HG03064 (cell line): ENCODE measurements at regions not wholly inside any gene's neighbourhood (a gene's known extent, or its start where the extent isn't known, plus 50 kb on each side); places are given as distances from the start of the nearest gene placed in this dataset.
"Not testable (repeated sequence)": the region's sequence is repeated elsewhere in the genome, so short reads cannot be mapped to it uniquely, and the experiment has no call there.

Source experiments
- ATAC-seq: cut with Tn5 transposase; IDR thresholded peaks from one replicate; pipeline ENCODE4 v1.9.1; 2021; ENCODE audit warnings: low read depth; ENCODE audit not compliant: unreplicated experiment

DNA sequence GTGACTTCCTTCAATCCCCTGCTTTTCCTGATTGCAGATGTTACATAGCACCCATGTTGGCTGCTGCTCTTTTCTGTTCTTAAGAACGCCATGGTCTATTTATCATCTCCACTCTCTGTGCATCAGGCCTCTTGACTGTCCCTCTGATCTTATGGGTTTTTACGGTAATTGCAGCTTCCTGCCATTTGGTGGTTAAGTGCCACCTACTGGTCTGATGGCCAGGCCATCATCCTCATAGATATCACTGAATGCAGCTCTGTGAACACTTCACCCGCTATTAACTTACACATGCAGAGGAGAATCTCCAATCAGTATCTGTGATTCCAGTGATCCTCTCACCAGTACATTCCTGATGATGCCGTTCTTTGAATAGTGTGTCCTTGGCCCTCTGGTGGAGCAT lies 382.4 kb downstream of the TRAM1L1 start:
- ATAC-seq, result no peak

DNA sequence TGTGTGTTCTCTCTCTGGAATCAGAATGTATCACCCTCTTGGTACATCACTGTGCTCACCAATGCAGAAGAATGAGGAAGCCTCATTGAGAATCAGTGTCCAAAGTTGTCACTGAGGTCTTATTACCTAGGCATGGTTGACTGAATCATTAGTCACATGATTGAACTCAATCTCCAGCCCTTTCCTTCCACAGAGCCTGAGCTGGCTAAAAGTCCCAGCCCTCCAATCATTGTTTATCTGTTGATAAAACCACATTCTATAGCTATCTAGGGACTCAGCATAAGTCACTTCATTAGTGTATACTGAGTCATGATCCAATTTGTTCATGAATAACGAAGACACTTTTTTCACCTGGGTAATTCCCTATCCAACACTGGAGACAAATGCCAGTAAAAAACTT lies 396.8 kb downstream of the TRAM1L1 start:
- no peak for ATAC-seq

DNA sequence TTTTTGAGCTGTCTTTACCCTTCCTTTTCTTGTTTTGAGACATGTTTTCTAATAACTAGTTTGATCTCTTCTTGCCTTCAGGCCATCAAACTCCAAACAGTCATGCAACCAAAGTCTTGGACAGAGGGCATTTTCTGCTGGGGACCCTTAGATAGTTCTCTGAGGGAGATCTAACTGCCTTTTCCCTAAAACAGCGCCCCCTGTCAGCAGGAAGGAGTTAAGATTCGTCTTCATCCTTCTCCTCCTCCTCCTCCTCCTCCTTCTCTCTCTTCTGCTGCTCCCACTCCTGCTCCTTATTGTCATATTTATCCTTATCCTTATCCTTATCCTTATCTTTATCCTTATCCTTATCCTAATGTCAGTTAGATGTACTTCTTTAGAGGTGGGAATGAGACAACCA lies 417.2 kb downstream of the TRAM1L1 start:
- ATAC-seq, result no peak

DNA sequence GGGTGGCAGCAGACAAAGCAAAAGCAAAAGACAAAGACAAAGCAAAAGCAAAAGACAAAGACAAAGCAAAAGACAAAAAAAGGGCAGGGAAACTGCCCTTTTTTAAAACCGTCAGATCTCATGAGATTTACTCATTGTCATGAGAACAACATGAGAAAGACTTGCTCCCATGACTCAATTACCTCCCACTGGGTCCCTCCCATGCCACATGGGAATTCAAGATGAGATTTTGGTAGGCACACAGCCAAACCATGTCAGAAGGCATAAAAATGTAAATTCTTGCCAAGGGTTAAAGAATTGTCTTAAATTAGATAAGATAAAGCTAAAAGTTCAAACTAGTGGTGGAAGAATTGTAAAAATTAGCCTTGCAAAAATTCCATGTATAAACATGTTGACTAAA lies 419.7 kb downstream of the TRAM1L1 start:
- no peak for ATAC-seq

DNA sequence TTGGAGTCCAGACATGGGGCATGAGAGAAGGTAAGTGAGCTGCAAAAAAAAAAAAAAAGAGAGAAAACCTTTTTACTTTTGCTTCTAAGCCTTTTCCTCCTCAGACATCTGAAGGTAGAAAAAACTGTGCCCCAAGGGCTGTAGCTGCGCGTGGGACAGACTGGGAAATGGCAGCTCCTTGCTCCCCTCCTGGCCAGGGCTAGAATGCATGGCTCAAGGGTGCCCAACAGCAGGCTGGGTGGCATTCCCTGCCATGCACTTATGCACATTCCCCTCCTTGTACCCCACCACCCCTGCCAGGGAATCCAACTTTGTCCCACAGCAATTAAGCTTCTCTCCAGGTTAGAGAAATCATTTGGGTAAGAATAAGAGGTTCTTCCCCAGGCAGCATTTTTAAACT lies 421.2 kb downstream of the TRAM1L1 start:
- no peak for ATAC-seq

DNA sequence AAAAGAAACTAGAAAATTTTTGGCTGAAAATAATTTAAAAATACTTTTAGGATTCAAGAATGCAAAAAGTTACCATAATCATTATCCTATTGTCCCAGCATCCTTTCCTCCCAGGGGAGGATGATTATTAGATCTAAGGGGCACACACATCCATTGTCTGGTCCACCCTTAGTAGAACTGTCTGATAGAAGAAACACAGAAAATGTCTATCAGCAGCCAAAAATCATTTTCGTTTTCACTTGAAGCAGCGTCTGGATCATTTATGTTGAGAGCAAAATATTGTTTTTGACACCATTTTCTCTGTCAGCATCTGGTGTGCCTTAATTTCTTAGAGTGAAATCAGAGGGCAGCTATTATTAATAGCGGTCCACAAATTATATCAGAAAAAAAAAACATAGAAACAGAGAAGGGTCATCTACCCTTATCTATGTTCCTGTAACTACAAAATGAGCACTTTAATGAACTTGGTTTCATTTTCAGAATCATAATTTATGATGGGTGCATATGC lies 446.3 kb downstream of the TRAM1L1 start:
- ATAC-seq, result no peak

DNA sequence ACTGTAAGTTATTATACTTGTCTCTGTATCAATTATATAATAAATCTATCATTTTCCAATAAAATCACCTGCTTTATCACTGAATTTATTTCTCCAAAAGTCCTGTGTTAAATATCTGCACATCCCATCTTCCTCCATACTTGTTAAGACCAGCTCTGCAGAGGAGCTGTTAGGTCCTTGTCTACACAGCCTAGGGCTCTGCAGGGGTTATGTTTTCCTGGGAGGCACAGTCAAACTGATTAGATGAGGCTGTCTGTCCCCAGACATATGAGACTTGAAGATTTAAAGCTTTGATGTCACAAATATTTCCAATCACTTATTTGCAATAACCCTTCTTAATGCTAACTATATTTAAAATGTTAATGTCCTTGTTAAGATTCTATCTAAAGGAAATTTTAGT lies 446.8 kb downstream of the TRAM1L1 start:
- ATAC-seq, result no peak

DNA sequence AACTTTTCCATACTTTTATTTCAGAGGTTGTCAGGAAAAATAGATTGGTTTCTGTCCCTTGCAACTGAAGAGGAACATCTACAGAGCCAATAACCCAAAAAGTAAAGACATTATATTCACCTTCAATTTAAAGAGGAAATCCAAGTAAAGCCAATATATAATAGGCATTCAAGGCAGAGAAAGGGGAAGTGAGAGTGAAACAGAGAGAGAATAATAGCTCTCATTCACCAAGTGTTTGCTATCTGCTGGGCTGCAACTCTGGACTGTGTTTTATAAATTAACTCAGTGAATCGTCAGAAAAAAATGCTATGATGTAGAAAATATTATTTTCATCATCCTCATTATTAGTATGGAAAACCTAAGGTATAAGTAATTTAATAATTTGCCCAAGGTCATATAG lies 448.5 kb downstream of the TRAM1L1 start:
- ATAC-seq, result peak; percentile 91

DNA sequence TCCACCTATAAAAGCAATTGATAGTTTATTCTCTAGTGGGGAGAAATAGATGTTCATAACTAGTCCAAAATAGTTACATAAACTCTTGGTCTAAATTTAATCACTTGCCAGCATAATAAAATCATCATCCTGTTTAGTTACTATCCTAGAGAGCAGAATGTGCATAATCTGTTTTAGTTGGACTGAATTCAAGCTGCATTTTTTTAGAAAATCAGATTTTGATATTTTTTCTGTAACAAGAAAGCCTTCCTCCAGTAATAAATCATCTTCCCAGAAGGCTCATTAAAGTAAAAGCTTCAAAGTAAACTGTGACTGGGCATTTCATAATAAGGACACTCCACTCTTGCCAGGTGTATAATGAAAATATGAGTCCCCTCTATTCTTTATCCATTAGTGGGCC lies 453.1 kb downstream of the TRAM1L1 start:
- ATAC-seq, result no peak

DNA sequence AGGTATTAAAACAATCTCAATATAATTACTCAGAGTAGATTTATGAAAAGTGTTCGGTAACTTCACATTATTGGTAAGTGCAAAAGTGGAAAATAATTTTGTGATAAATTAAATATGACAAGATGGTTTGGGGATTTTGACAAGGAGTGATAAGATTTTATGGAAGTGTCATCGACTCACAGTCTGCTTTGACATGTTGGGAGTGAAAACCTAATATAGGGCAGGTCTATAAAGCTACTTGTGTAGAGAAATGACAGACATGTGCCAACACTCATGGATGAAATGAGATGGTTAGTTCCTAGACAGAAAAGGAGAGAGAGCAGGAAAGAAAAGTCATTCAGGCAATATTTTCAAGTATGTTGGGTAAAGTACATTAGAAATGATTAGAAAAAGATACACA lies 456.8 kb downstream of the TRAM1L1 start:
- no peak for ATAC-seq

DNA sequence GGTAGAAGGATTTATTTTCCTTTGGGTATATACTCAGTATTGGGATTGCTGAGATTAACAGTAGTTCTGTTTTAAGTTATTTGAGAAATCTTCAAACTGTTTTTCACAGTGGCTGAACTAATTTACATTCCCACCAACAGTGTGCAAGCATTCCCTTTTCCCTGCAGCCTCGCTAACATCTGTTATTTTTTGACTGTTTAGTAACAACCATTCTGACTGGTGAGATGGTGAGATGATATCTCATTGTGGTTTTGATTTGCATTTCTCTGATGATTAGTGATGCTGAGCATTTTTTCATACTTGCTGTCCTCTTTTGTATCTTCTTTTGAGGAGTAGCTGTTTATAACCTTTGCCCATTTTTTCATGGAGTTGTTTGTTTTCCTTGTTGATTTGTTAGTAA lies 457.8 kb downstream of the TRAM1L1 start:
- no peak for ATAC-seq

DNA sequence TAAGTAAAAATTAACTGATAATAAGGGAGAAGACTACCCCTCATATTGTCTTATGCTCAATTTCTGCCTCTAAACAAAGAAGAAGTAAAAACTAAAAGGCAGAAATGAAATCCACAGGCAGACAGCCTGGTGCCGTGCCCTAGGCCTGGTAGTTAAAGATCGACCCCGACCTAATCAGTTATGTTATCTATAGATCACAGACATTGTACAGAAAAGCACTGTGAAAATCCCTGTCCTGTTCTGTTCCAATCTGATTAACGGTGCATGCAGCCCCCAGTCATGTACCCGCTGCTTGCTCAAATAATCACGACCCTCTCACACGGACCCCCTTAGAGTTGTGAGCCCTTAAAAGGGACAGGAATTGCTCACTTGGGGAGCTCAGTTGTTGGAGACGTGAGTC lies 465.9 kb downstream of the TRAM1L1 start:
- ATAC-seq, result not testable (repeated sequence)

DNA sequence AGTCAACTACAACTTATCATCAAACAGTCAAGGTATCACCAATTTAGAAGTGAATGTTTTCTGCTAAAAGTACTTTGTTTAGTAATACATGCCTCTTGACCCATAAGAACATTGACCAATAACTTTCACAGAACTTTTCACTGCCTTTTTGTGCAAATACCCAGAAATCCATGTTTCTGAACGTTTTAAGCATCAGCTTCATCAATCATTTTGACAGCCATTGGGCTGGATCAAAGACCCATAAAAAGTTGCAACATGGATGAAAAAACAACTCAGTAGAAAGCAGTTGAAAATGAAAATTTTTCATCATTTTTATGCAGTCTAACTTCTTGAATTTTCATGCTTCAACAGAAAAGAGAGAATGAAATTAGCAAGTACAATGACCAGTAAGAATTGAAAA lies 466.7 kb downstream of the TRAM1L1 start:
- ATAC-seq, result no peak

DNA sequence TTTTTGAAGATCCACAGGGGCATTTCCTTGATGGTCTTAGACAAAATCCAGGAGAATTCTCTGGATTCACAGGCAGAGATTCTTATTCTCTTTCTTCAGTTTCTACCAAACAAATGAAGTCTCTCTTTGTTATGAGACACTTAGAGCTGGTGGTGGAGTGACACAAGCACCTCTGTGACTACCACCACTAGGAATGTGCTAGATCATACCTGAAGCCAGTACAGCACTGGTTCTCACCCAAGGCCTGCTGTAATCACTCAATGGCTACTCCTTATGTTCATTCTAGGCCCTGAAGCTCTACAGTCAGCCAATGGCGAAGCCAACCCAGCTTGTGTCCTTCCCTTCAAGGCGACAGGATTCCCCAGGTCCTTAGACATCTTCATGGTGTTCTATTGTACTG lies 482.3 kb downstream of the TRAM1L1 start:
- ATAC-seq, result no peak

DNA sequence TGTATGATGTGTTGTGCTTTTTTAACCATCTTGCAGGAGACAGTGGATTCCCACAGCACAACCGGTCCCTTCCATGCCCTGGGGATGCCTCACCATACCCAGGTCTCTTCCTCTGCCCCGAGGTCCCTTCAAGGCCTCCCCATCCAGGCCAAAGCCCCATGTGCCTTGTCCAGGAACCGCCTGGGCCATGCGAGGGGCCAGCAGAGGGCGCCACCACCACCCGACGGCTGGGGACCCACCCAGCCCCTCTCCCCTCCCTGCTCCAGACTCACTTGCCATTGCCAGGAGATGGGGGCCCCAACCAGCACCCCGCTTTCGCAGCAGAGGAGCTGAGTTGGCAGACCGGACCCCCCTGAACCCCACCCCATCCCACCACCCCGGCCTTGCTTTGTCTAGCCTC lies 485.5 kb downstream of the TRAM1L1 start:
- ATAC-seq, result no peak

DNA sequence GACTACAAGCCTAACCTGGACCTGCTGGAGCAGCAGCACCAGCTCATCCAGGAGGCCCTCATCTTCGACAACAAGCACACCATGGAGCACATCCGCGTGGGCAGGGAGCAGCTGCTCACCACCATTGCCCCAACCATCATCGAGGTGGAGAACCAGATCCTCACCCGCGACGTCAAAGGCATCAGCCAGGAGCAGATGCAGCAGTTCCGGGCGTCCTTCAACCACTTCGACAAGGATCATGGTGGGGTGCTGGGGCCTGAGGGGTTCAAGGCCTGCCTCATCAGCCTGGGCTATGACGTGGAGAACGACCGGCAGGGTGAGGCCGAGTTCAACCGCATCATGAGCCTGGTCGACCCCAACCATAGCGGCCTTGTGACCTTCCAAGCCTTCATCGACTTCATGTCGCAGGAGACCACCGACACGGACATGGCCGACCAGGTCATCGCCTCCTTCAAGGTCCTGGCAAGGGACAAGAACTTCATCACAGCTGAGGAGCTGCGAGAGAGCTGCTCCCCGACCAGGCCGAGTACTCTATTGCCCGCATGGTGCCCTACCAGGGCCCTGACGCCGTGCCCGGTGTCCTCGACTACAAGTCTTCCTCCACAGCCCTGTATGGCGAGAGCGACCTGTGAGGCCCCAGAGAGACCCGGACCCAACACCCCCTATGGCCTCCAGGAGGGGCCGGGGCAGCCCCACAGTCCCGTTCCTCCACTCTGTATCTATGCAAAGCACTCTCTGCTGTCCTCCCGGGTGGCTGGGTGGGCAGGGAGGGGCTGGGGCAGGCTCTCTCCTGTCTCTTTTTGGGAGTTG lies 486.2 kb downstream of the TRAM1L1 start:
- ATAC-seq, result no peak

DNA sequence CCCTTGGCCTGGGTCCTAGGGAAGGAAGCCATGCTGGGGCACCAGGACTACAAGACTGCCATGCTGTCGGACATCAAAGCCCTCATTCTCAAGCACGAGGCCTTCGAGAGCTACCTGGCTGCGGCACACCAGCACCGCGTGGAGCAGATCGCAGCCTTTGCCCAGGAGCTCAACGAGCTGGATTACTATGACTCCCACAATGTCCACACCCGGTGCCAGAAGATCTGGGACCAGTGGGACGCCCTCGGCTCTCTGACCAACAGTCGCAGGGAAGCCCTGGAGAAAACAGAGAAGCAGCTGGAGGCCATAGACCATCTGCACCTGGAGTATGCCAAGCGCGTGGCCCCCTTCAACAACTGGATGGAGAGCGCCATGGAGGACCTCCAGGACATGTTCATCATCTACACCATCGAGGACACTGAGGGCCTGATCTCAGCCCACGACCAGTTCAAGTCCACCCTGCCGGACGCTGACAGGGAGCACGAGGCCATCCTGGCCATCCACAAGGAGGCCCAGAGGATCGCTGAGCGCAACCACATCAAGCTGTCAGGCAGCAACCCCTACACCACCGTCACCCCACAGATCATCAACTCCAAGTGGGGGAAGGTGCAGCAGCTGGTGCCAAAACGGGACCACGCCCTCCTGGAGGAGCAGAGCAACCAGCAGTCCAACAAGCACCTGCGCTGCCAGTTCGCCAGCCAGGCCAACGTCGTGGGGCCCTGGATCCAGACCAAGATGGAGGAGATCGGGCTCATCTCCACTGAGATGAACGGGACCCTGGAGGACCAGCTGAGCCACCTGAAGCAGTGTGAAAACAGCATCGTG lies 487.0 kb downstream of the TRAM1L1 start:
- no peak for ATAC-seq

DNA sequence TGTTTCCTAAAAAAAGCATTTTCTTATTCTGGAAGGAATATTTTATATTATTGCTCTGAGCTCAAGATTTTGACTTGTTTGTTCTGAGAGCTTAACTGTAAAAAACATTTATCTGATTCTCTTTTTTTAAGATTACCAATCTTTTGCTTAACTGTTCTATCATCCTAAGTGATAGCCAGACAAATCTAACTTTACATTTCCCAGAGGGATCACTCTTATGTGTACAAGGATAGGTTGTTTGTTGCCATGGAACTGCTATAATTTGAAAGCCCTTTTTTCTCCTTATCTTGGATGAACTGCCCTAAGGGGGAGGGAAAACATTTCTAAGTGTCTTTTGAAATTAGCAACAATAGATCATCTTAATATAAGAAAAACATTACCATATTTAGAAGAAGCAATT lies 494.7 kb downstream of the TRAM1L1 start:
- ATAC-seq, result no peak

DNA sequence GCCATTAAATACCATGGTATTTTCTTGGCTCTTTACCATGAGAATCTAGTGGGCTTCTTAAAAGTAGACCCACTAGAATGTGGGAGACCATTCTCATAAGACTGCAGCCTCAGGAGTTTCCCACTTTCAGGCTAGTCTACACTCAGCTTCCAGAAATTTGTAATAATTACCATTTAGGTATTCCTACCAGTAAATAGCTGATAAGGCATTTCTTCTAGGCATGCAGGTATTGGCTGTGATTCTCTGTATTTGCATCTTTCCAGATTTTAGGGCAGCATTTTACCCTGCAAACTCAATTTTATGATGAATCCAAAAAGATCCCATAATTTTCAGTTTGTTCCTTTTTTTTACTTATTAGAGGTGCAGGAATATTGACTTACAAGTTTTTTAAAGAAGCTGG lies 496.6 kb downstream of the TRAM1L1 start:
- no peak for ATAC-seq

DNA sequence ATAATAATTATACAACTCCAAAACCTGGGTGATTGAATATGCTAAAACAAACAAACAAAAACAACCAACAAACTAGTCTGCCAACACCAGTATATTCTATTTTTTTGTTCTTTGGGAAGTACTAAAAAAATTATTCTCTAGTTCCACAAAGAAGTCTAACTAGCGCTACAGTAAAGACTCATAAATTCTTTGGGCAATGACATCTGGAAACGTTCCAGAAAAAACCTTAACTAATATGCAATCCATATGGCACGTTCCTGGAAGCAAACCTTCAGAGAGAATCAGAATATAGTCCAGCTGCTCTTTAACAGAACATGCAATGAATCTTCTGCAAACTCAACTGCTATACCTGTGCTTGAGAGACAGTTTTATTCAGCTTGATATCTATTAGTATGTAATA lies 500.1 kb downstream of the TRAM1L1 start:
- no peak for ATAC-seq

DNA sequence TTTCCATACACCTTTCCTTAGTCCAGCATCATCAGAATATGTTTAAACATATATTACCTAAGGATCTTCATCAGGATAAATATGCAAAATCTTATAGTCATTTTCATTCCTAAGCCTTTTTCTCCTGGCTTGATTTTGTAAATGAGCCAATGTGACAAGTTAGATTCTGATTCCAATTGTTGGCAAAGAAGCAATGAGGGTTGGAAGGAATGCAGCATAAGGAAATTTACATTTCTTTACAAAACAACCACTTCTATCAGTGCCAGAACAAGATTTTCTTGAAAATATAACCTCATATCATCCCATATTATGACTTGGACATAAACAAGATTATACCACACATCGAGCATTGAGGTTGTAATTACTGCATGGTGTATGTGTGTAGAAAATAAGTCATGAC lies 508.1 kb downstream of the TRAM1L1 start:
- no peak for ATAC-seq

DNA sequence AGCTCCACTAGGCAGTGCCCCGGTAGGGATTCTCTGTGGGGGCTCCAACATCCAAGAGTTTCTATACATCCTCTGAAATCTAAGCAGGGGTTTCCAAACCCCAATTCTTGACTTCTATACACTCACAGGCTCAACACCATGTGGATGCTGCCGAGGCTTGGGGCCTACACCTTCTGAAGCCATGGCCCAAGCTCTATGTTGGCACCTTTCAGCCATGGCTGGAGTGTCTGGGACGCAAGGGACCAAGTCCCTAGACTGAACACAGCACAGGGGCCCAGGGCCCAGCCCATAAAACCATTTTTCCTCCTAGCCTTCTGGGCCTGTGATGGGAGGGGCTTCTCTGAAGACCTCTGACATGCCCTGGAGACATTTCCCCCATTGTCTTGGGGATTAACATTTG lies 511.8 kb downstream of the TRAM1L1 start:
- no peak for ATAC-seq
